H1 (cell line): ENCODE measurements at regions not wholly inside any gene's neighbourhood (a gene's known extent, or its start where the extent isn't known, plus 50 kb on each side); places are given as distances from the start of the nearest gene placed in this dataset.

ENCODE experiments used
- CTCF ChIA-PET: fragments of 300-600 bp; sonication (Branson Sonifier 250); formaldehyde crosslinking; loops from one replicate; lab custom pipeline; 2021; ENCODE audit not compliant: partially characterized antibody; lab: Charles Lee
- POLR2A ChIA-PET: fragments of 300-600 bp; sonication (Branson Sonifier 250); formaldehyde crosslinking; loops from one replicate; lab custom pipeline; 2021; ENCODE audit warnings: inconsistent platforms; ENCODE audit not compliant: partially characterized antibody; lab: Charles Lee
- DNase-seq, 2 experiments: peaks; one replicate each; pipeline versions ENCODE4 v3.0.0 to v3.0.0-alpha.2; 2010 to 2022; ENCODE audit warnings: low spot score in 2 of 2, low read depth in 1 of 2, mixed read lengths in 1 of 2
- FAIRE-seq: peaks from 2 replicates; lab custom pipeline; 2011; peaks lifted over from hg19 to GRCh38; lab: Jason Lieb, UNC
- H2AFZ ChIP-seq: 2 replicates; pipeline ENCODE4 v1.8.1; 2012; ENCODE audit warnings: low read length, inconsistent platforms
- H2AK5ac ChIP-seq: 2 replicates; pipeline ENCODE4 v1.6.1; 2013; ENCODE audit warnings: low read depth, low read length
- H2BK120ac ChIP-seq: replicated peaks from 2 replicates; pipeline ENCODE3; 2013; ENCODE audit warnings: low read depth, low read length, inconsistent platforms
- H2BK12ac ChIP-seq: 2 replicates; pipeline ENCODE4 v1.6.1; 2013; ENCODE audit warnings: low read depth, low read length
- H2BK15ac ChIP-seq: 2 replicates; pipeline ENCODE4 v1.6.1; 2013; ENCODE audit warnings: low read length
- H2BK20ac ChIP-seq: 2 replicates; pipeline ENCODE4 v1.6.1; 2013; ENCODE audit warnings: low read length
- H2BK5ac ChIP-seq: 2 replicates; pipeline ENCODE4 v1.6.1; 2013; ENCODE audit warnings: low read depth, low read length
- H3K14ac ChIP-seq: 2 replicates; pipeline ENCODE4 v1.6.1; 2013; ENCODE audit warnings: inconsistent platforms; ENCODE audit not compliant: insufficient read length
- H3K18ac ChIP-seq: 2 replicates; pipeline ENCODE4 v1.6.1; 2013; ENCODE audit warnings: low read length; ENCODE audit errors: extremely low read depth
- H3K23ac ChIP-seq: 2 replicates; pipeline ENCODE4 v1.6.1; 2013; ENCODE audit warnings: inconsistent platforms; ENCODE audit not compliant: insufficient read length
- H3K23me2 ChIP-seq: 2 replicates; pipeline ENCODE4 v1.6.1; 2013; ENCODE audit warnings: low read depth, low read length
- H3K27ac ChIP-seq: 2 replicates; pipeline ENCODE4 v1.6.1; 2011; ENCODE audit warnings: low read depth, low read length, inconsistent platforms
- H3K27me3 ChIP-seq, 4 experiments: replicated peaks in 1 of 4; 1 replicate in 1 of 4; 2 replicates in 3 of 4; pipeline versions ENCODE4 v1.6.1 to v1.8.1; 2011 to 2013; ENCODE audit warnings: low read length in 3 of 4, mild to moderate bottlenecking in 3 of 4, inconsistent platforms in 2 of 4, mixed read lengths in 2 of 4, moderate library complexity in 1 of 4; ENCODE audit not compliant: control insufficient read depth in 3 of 4, insufficient read depth in 3 of 4; ENCODE audit errors: extremely low read depth in 1 of 4
- H3K36me3 ChIP-seq, 4 experiments: 2 replicates each; pipeline versions ENCODE4 v1.6.1 to v1.8.1; 2011 to 2013; ENCODE audit warnings: mild to moderate bottlenecking in 4 of 4, low read length in 3 of 4, moderate library complexity in 2 of 4, control low read depth in 1 of 4, inconsistent platforms in 1 of 4; ENCODE audit not compliant: insufficient read depth in 4 of 4, control insufficient read depth in 2 of 4
- H3K4ac ChIP-seq: replicated peaks from 2 replicates; pipeline ENCODE3; 2013; ENCODE audit warnings: low read length, low read depth, mixed read lengths, inconsistent platforms; ENCODE audit not compliant: insufficient read length
- H3K4me1 ChIP-seq, 4 experiments: replicated peaks in 1 of 4; 1 replicate in 1 of 4; 2 replicates in 3 of 4; pipeline versions ENCODE4 v1.6.1 to v1.8.1; 2011 to 2013; ENCODE audit warnings: low read length in 3 of 4, inconsistent platforms in 2 of 4, mixed read lengths in 1 of 4; ENCODE audit not compliant: insufficient read depth in 4 of 4, control insufficient read depth in 3 of 4
- H3K4me2 ChIP-seq, 2 experiments: 2 replicates each; pipeline versions ENCODE4 v1.6.1 to v1.8.1; 2011 to 2013; ENCODE audit warnings: low read depth in 2 of 2, low read length in 2 of 2, control low read depth in 1 of 2, inconsistent platforms in 1 of 2, mild to moderate bottlenecking in 1 of 2; ENCODE audit not compliant: insufficient read depth in 1 of 2
- H3K4me3 ChIP-seq, 4 experiments: fragments of 200-600, 300-600 bp in 1 of 4; sonication (generic), shearing (Covaris generic), sonication (Bioruptor Twin) in 1 of 4; 2 replicates each; pipeline versions ENCODE4 v1.5.1 to v1.8.1; 2011 to 2016; ENCODE audit warnings: low read length in 4 of 4, low read depth in 3 of 4, control low read depth in 2 of 4, inconsistent platforms in 2 of 4, mild to moderate bottlenecking in 2 of 4, mixed read lengths in 1 of 4, moderate library complexity in 1 of 4; ENCODE audit not compliant: insufficient read depth in 2 of 4; ENCODE audit errors: extremely low read depth in 1 of 4
- H3K56ac ChIP-seq: replicated peaks from 2 replicates; pipeline ENCODE3; 2013; ENCODE audit warnings: low read depth, mild to moderate bottlenecking, mixed read lengths, low read length, inconsistent platforms; ENCODE audit not compliant: insufficient read length
- H3K79me1 ChIP-seq: 2 replicates; pipeline ENCODE4 v1.6.1; 2013; ENCODE audit warnings: low read depth, low read length, control low read depth
- H3K79me2 ChIP-seq, 2 experiments: 2 replicates each; pipeline versions ENCODE4 v1.6.1 to v1.8.1; 2012 to 2013; ENCODE audit warnings: low read length in 2 of 2, mild to moderate bottlenecking in 2 of 2, inconsistent platforms in 1 of 2; ENCODE audit not compliant: insufficient read depth in 2 of 2, control insufficient read depth in 1 of 2
- H3K9ac ChIP-seq, 4 experiments: replicated peaks in 1 of 4; 1 replicate in 1 of 4; 2 replicates in 3 of 4; pipeline versions ENCODE4 v1.6.1 to v1.8.1; 2011 to 2013; ENCODE audit warnings: low read depth in 3 of 4, low read length in 3 of 4, control low read depth in 2 of 4, mild to moderate bottlenecking in 2 of 4, moderate library complexity in 2 of 4, inconsistent platforms in 1 of 4; ENCODE audit errors: extremely low read depth in 1 of 4
- H3K9me3 ChIP-seq, 2 experiments: 2 replicates each; pipeline versions ENCODE4 v1.6.1 to v1.8.1; 2012 to 2013; ENCODE audit warnings: mild to moderate bottlenecking in 2 of 2, moderate library complexity in 2 of 2, control low read depth in 1 of 2, inconsistent platforms in 1 of 2, low read depth in 1 of 2, low read length in 1 of 2, mixed read lengths in 1 of 2; ENCODE audit not compliant: insufficient read depth in 2 of 2
- H4K20me1 ChIP-seq, 2 experiments: replicated peaks in 1 of 2; 2 replicates each; pipeline versions ENCODE3 to v1.8.1; 2011 to 2013; ENCODE audit warnings: inconsistent platforms in 2 of 2, low read length in 2 of 2, mild to moderate bottlenecking in 1 of 2; ENCODE audit not compliant: insufficient read depth in 2 of 2, control insufficient read depth in 1 of 2
- H4K5ac ChIP-seq: 2 replicates; pipeline ENCODE4 v1.6.1; 2013; ENCODE audit warnings: low read length, low read depth, mixed read lengths, inconsistent platforms; ENCODE audit not compliant: insufficient read length
- H4K8ac ChIP-seq: 2 replicates; pipeline ENCODE4 v1.8.0; 2013; ENCODE audit warnings: mild to moderate bottlenecking, moderate library complexity, low read length, inconsistent platforms; ENCODE audit not compliant: insufficient read depth; ENCODE audit errors: extremely low read depth
- H4K91ac ChIP-seq: replicated peaks from 2 replicates; pipeline ENCODE3; 2013; ENCODE audit warnings: low read length, mixed read lengths, inconsistent platforms; ENCODE audit not compliant: insufficient read length
- EZH2 ChIP-seq: fragments of 200-600 bp; sonication (generic); IDR thresholded peaks from 2 replicates; pipeline ENCODE4 v1.7.1; 2012; ENCODE audit warnings: low read depth, mild to moderate bottlenecking, moderate library complexity, low read length, inconsistent platforms; ENCODE audit not compliant: severe bottlenecking
- HDAC6 ChIP-seq: IDR thresholded peaks from one replicate; pipeline ENCODE4 v1.7.1; 2012; ENCODE audit warnings: low read depth, mild to moderate bottlenecking, inconsistent platforms, low read length, moderate library complexity
- TCF12 ChIP-seq: IDR thresholded peaks from 2 replicates; pipeline ENCODE4 v1.6.1; 2011; ENCODE audit warnings: low read depth, mild to moderate bottlenecking, low read length
- WGBS, 2 experiments: shearing (Covaris generic) in 1 of 2; methylation state at CpG; one replicate each; pipeline versions ENCODE4 v1.1.6 to v1.1.7; 2013 to 2015; ENCODE audit warnings: low lambda C conversion rate in 2 of 2, mixed read lengths in 2 of 2, inconsistent platforms in 1 of 2, low coverage in 1 of 2, missing lambda C conversion rate in 1 of 2; ENCODE audit not compliant: insufficient replicate concordance in 2 of 2, insufficient coverage in 1 of 2, insufficient read length in 1 of 2; ENCODE audit errors: extremely low coverage in 1 of 2, missing lambda C conversion rate in 1 of 2; 5-methylcytosine and 5-hydroxymethylcytosine counted together
- TF ChIP-seq, protein P1 (sequence below): IDR thresholded peaks from 2 replicates; pipeline ENCODE4 v1.6.1; 2012; ENCODE audit warnings: inconsistent platforms

GRCh38 chr21:27422435-27422834, 455.5 kb upstream of the ADAMTS5 start:
- H3K9ac ChIP-seq: no peak overlapping the region
- 0 out of 2 replicates have a peak overlapping the region, but pooled peaks have one; percentile 4 for H2BK12ac ChIP-seq
- H4K91ac ChIP-seq: no peak overlapping the region
- TF ChIP-seq TCF12 (no peak), HDAC6 (no peak), EZH2 (no peak)
- TF ChIP-seq, protein P1, sequence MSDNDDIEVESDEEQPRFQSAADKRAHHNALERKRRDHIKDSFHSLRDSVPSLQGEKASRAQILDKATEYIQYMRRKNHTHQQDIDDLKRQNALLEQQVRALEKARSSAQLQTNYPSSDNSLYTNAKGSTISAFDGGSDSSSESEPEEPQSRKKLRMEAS: no peak
- no peak overlapping the region for H4K8ac ChIP-seq
- H2BK15ac ChIP-seq: no peak overlapping the region
- H2BK120ac ChIP-seq: no peak overlapping the region
- no peak overlapping the region for H3K4me2 ChIP-seq
- H2AFZ ChIP-seq: no peak overlapping the region
- no peak overlapping the region for H3K56ac ChIP-seq
- no peaks in the 10 kb centered on the region for H3K36me3 ChIP-seq
- WGBS, 2 experiments: 94% methylated on average over 1 of the region's 1 CpG; no CpG with 5 or more reads in 1 of the 2 experiments
- no peak overlapping the region for H3K18ac ChIP-seq
- no peak overlapping the region for H2BK20ac ChIP-seq
- ChIA-PET POLR2A (no interaction called here), CTCF (interaction anchor here (0.5 to 0.9 kb wide), 2 partner anchors 9 to 177 kb away, joined by 3 read pairs; no protein-coding TSS in a partner anchor)
- H3K27me3 ChIP-seq: no peaks in the 10 kb centered on the region
- no peaks in the 10 kb centered on the region for H3K79me1 ChIP-seq
- H4K20me1 ChIP-seq: no peaks in the 10 kb centered on the region
- no peaks in the 10 kb centered on the region for H3K9me3 ChIP-seq
- H4K5ac ChIP-seq: no peak overlapping the region
- H3K79me2 ChIP-seq: no peaks in the 10 kb centered on the region
- no peak overlapping the region for H2BK5ac ChIP-seq
- H2AK5ac ChIP-seq: no peak overlapping the region
- H3K4me1 ChIP-seq: peaks cover 0 to 10% (median 7%) of the 10 kb centered on the region in 4 experiments; a peak in 4 of 7 replicates
- FAIRE-seq (no peak), DNase-seq (no peak)
- no peak overlapping the region for H3K4ac ChIP-seq
- no peak overlapping the region for H3K14ac ChIP-seq
- no peak overlapping the region for H3K23ac ChIP-seq
- H3K4me3 ChIP-seq: no peak overlapping the region
- no peaks in the 10 kb centered on the region for H3K23me2 ChIP-seq
- no peak overlapping the region for H3K27ac ChIP-seq
